ENCODE measurements at regions not wholly inside any gene's neighbourhood (a gene's known extent, or its start where the extent isn't known, plus 50 kb on each side); places are given as distances from the start of the nearest gene placed in this dataset.

GRCh38 chr5:52693836-52694235 is 93.9 kb upstream of the ITGA1 start:
- TF ChIP-seq NR2C2 (IDR thresholded peaks at IDR 0.05; ENCODE audit: borderline replicate concordance, control insufficient read depth, insufficient read length, low read depth) (no peak), REST (IDR thresholded peaks at IDR 0.05; ENCODE audit: low read depth, low read length) (no peak), CBX5 (IDR thresholded peaks at IDR 0.05; ENCODE audit: low read depth) (no peak), MTA3 (IDR thresholded peaks at IDR 0.05; ENCODE audit: borderline replicate concordance, low read length) (no peak), POLR2AphosphoS5 (IDR thresholded peaks at IDR 0.05; ENCODE audit: low read length) (no peak), CTCF (IDR thresholded peaks at IDR 0.05 in 2 of 3, conservative IDR thresholded peaks at IDR 0.05 in 1 of 3; ENCODE audit: control insufficient read depth in 2 of 3, extremely low read depth in 1 of 3, insufficient read depth in 1 of 3, low read depth in 3 of 3, low read length in 3 of 3) (no peak), EGR1 (IDR thresholded peaks at IDR 0.05; ENCODE audit: borderline replicate concordance in 1 of 2, low read depth in 2 of 2, low read length in 2 of 2) (no peak), USF2 (IDR thresholded peaks at IDR 0.05; ENCODE audit: borderline replicate concordance, low read depth, low read length) (no peak), TAF1 (IDR thresholded peaks at IDR 0.05; ENCODE audit: borderline replicate concordance, low read depth, low read length) (no peak), E4F1 (IDR thresholded peaks at IDR 0.05; ENCODE audit: borderline replicate concordance, partially characterized antibody) (no peak), JUND (IDR thresholded peaks at IDR 0.05; ENCODE audit: low read depth, low read length) (no peak), SUZ12 (IDR thresholded peaks at IDR 0.05; ENCODE audit: unreplicated experiment) (no peak), POU2F2 (IDR thresholded peaks at IDR 0.05; ENCODE audit: borderline replicate concordance, low read depth, low read length) (no peak)
